ENCODE measurements at regions not wholly inside any gene's neighbourhood (a gene's known extent, or its start where the extent isn't known, plus 50 kb on each side); places are given as distances from the start of the nearest gene placed in this dataset.

DNA sequence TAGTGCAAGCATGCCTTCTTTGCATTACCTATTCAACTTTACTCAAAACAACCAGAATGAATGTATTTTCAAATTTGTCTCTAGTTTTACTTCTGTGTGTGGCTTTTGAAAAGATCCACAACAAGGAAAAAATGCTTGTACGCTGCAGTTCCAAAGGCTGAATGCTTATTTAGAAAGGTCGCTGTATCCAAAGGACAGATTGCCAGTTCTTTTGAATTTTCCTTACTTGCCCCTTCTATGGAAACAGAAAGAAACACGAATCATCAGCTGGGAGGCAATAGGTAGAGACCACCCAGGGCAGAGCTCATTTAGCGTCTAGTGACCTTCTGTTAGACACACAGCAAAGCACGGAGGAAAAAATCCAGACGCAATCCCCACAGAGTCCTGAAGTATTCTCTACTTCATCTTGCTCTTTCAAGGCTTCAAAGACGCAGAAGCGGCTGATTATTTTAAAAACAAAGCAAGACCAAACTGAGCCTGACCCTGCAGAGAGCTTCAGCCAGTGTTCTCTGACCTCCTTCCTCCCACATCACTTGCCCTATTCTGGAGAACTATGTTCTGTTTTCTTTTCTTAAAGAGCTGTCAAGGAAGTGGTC is 674.6 kb upstream of the SGCG start:
- Histone ChIP-seq H3K79me2 (ENCODE audit: insufficient read depth, low read length) (no peaks in the 10 kb centered on the region), H4K5ac (ENCODE audit: insufficient read length, low read depth, low read length) (no peak overlapping the region), H2BK5ac (ENCODE audit: insufficient read length, low read length) (no peak overlapping the region), H4K91ac (ENCODE audit: insufficient read length, low read depth, low read length) (no peak overlapping the region), H2AK5ac (ENCODE audit: insufficient read length, low read length) (no peak overlapping the region), H2AFZ (ENCODE audit: low read length) (no peak overlapping the region), H4K8ac (replicated peaks; ENCODE audit: insufficient read length, low read depth, low read length) (no peak overlapping the region), H3K14ac (ENCODE audit: insufficient read depth, low read length) (no peak overlapping the region), H3K4ac (ENCODE audit: low read depth, low read length) (no peak overlapping the region), H3K9ac (ENCODE audit: extremely low read depth, insufficient read length, low read length) (no peak overlapping the region), H3K9me3 (ENCODE audit: control insufficient read depth, low read depth, low read length) (no peaks in the 10 kb centered on the region), H3T11ph (ENCODE audit: low read length) (no peak overlapping the region), H4K20me1 (ENCODE audit: control insufficient read depth, insufficient read depth, insufficient read length) (no peaks in the 10 kb centered on the region), H2BK20ac (ENCODE audit: low read depth, low read length, poor library complexity, severe bottlenecking) (no peak overlapping the region), H3K4me1 (ENCODE audit: insufficient read depth, low read length) (no peaks in the 10 kb centered on the region), H3K4me2 (ENCODE audit: insufficient read depth, insufficient read length, low read length) (no peak overlapping the region), H3K56ac (ENCODE audit: insufficient read length, low read depth, low read length) (no peak overlapping the region), H3K23me2 (ENCODE audit: insufficient read length, low read depth, low read length, poor library complexity, severe bottlenecking) (no peaks in the 10 kb centered on the region), H3K18ac (ENCODE audit: insufficient read length, low read depth, low read length) (no peak overlapping the region), H3K27ac (ENCODE audit: insufficient read length, low read depth, low read length) (no peak overlapping the region), H2BK120ac (ENCODE audit: low read depth, low read length, poor library complexity, severe bottlenecking) (no peak overlapping the region), H2BK15ac (ENCODE audit: low read depth, low read length) (no peak overlapping the region), H2BK12ac (ENCODE audit: insufficient read length, low read depth, low read length) (no peak overlapping the region), H3K23ac (ENCODE audit: insufficient read length, low read depth, low read length) (no peak overlapping the region), H3K27me3 (ENCODE audit: insufficient read depth, low read length) (no peaks in the 10 kb centered on the region), H3K79me1 (ENCODE audit: insufficient read depth, low read depth, low read length, poor library complexity, severe bottlenecking) (no peaks in the 10 kb centered on the region)
- no peak overlapping the region for H3K27ac Mint-ChIP-seq
- peaks cover 0 to 4% of the 10 kb centered on the region in 2 experiments; a peak in 1 of 4 replicates for H3K4me1 Mint-ChIP-seq
- no peak for TF ChIP-seq CTCF (conservative IDR thresholded peaks at IDR 0.05)
- peaks cover 0 to 3% of the 10 kb centered on the region in 2 experiments; a peak in 1 of 5 replicates for H3K9me3 Mint-ChIP-seq
- DNase-seq, result no peak
- no CpG with 5 or more reads among the region's 8 CpGs for WGBS (ENCODE audit: extremely low coverage, insufficient read length, low lambda C conversion rate)
- H3K4me3 Mint-ChIP-seq, result no peak overlapping the region
- H3K27me3 Mint-ChIP-seq (ENCODE audit: low read depth), result no peaks in the 10 kb centered on the region
- H3K36me3 Mint-ChIP-seq (ENCODE audit: insufficient read depth in 1 of 3, low read depth in 3 of 3), result peaks cover 0 to 5% (median 0%) of the 10 kb centered on the region in 3 experiments; a peak in 2 of 7 replicates
